Anterior cingulate cortex (tissue), 58 donors: ENCODE measurements at regions not wholly inside any gene's neighbourhood (a gene's known extent, or its start where the extent isn't known, plus 50 kb on each side); places are given as distances from the start of the nearest gene placed in this dataset.

Experiments used
- DNase-seq, 58 donors: peaks; one replicate each; lab custom pipeline; 2025; lab: John Stamatoyannopoulos, UW

DNA sequence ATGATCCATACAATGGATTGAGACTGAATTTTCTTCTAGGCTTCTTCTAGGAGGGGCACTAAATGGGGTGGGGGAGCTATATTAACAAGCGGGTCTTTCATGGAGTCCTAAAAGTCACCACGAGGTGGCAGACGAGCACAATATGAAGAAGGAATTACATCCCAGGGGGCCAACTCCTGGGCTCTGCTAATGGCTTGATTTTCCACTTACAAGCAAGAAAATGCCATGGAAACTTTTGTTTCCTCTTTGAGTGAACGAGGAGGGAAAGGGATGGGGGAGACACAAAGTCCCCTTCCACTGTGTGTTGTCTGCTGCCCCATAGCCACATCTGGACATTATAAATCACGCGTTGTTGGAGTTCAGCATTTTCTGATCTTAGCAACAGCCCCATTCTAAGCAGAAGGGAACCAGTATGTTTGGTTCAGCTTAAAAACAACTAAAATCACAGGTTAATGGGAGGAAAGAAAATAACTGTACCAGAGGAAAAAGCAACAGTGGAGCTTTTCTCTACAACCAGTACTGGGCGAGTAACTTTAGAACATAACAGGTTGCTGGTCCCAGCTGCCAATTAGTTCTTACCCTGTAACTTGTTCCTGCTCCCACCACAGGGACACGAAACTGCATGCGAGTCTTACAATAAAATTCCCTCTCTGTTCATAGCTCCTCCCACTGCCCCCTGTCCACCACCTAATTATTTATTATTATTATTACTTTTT is 285.0 kb upstream of the PARD3B start:
- peak in 47 of 58 donors; percentile 1 to 76 (median 40) for DNase-seq

GRCh38 chr2:204260901-204261300 is 284.4 kb upstream of the PARD3B start:
- DNase-seq = no peak

GRCh38 chr2:204261846-204262245 is 283.4 kb upstream of the PARD3B start:
- peak in 14 of 58 donors; percentile 3 to 26 (median 12) for DNase-seq

- DNase-seq = no peak
Measured at GRCh38 chr2:204264085-204264553, 281.2 kb upstream of the PARD3B start.

DNA sequence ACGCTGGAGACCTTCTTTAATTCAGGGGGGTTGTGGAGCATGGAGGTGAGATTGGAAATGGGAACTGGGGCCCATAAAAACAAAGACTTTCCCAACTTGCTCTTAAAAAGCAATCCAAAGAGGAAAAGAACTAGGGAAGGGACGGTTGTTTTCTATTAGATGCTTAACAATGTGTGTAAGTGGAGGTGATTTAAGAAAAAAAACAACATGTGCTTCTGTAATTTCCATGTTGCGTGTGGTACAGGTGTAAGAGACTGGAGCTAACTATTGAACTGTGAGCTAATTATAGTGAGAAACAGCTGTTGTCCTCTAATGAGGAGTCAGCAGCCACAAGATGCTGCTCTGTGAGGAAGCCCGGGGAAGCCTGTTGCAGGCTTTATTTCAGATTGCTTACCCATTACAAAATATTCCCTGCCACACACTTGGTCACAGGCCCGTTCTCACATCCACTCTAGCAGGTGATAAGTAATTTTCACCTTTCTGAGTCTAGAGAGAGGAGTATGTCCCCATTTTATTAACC is 280.6 kb upstream of the PARD3B start:
- DNase-seq = no peak

DNA sequence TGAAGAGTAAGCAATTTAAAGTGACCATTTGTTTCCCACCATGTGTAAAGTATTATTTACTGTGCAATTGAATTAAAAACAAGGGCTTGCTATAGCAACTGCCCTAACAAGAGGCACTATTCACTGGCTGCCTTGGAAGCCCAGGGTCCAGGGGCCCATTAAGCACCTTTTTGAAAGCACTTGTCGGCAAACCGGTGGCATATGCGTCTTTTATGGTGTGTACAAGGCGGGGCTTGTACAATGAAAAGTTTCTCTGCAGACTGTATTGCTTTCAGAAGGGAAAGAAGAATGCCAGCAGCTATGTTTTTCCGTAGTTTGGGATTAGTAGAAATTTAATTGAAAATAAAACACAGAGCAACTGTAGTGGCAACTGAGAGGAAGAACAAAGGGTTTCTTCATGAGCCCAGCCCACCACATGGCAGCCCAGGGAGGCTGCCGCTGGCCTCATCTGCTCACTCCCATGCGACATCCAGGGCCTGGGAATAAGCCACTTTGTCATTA is 279.5 kb upstream of the PARD3B start:
- peak in 31 of 58 donors; percentile 2 to 70 (median 35) for DNase-seq

DNA sequence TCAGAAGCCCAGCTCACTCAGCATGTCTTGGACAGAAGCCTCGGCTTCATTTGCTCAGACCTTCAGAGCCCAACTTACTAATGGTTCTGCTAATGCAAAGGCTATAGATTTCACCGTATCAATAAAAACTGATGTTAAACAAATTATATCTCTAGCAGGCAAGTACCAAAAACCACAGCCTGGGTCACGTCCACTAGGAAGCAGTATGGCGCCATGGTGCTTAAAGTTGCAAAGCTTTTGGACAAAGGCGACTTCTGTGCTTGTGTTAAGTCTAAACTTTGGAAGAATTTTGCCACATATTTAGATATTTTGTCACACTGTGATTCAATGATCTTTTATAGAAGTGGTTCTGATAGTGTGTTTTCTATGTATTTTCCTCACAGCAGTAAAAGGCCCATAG is 276.8 kb upstream of the PARD3B start:
- peak in 2 of 58 donors; percentile 16 to 33 for DNase-seq

DNA sequence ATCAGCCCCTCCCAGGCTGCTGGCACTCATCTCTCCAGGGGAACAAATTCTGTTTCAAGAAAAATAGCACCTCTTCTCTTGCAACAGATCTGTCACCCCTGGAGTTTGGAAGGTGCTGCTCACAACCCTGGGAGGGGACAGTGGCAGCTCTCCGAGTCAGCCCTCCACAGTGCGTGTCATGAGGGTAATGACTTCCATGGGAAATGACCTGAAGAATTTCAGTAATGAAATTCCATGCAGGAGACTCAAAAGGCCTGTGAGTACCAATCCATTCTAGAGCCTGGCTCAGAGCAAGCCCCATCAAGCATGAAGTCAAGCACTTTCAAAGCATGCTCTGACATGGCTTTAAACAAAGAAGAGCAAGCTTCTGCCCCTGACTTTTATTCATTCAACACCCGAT is 276.3 kb upstream of the PARD3B start:
- DNase-seq = peak in 1 of 58 donors; percentile 6

- DNase-seq = no peak
Measured at GRCh38 chr2:204272089-204272488, 273.2 kb upstream of the PARD3B start.

GRCh38 chr2:204272610-204273287 is 272.5 kb upstream of the PARD3B start:
- DNase-seq = no peak

- DNase-seq = peak in 2 of 58 donors; percentile 36 to 42
Measured at GRCh38 chr2:204274429-204274828, 270.8 kb upstream of the PARD3B start.

DNA sequence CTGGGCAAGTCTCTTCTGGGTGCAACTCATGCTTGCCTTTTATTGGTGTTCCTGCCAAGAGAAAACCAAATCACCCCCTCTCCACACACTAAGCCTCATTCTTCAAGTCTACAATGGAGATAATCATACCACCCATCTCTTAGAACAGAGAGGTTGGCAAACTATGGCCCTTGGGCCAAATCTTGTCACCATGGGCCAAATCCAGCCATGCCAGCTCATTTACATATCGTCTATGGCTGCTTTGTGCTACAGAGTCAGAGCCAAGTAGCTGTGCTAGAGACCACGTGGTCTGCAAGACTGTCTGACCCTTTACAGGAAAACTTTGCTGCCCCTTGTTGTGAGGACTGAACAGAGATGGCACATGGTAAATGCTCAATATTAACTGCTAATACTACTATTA is 270.3 kb upstream of the PARD3B start:
- peak in 52 of 58 donors; percentile 8 to 94 (median 70) for DNase-seq

GRCh38 chr2:204277226-204277625 is 268.0 kb upstream of the PARD3B start:
- DNase-seq = peak in 1 of 58 donors; percentile 16

DNA sequence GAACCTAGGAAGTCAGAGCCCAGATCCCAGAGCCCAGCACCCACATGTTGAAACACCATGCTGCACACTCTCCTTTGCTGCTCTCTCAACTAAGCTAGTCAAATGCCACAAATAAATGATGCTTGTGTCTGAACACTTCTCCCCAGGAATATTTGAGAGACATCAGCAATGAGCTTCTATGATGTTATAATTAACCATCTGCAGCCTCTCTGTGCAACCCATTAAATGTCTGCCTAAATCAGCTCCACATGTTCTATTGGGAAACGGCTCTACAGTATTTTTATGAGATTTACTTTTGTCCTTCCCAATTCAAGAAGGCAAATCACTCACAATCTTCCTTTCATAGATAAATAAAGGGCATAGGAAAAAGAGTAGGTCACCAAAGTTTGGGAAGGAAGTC is 266.8 kb upstream of the PARD3B start:
- no peak for DNase-seq

- DNase-seq = no peak
Measured at GRCh38 chr2:204279819-204280218, 265.5 kb upstream of the PARD3B start.

DNA sequence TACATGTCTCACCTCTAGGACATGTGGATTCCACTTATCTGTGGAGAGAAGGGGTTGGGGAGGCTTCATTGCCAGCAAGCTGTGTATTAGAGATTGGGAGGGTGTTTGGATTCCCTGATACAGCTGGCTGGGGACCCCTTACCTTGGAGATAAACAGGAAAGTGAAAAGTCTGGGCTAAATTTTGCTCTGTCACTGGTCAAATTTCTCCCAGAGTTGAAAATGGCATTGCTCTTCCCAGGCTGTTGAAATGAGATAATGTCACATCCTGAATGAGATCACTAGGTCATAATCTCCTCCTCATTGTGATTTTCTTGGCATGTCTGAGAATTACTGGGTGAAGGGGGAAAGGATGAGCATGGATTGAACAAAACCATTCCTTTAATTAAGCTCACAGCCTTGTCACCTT is 265.0 kb upstream of the PARD3B start:
- no peak for DNase-seq

DNA sequence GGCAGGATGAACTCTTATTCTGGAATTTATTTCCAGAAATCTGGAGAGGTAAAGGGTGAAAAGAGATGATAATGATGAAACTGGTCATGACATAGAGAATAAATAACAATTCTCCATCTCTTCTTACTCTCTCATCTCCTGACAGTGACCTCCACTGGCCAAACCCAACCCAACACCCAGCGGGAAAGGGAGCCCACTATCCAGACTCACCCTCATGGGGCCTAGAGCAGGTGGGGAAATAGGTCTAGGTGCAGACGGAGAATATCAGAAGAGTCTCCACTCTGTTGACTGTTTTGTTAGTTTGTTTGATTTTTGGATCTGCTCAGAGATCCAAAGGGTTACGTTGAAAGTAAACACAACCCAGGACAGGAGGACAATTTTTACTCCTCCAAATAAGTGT is 263.2 kb upstream of the PARD3B start:
- DNase-seq = no peak

- DNase-seq = no peak
Measured at GRCh38 chr2:204282525-204282924, 262.8 kb upstream of the PARD3B start.

DNA sequence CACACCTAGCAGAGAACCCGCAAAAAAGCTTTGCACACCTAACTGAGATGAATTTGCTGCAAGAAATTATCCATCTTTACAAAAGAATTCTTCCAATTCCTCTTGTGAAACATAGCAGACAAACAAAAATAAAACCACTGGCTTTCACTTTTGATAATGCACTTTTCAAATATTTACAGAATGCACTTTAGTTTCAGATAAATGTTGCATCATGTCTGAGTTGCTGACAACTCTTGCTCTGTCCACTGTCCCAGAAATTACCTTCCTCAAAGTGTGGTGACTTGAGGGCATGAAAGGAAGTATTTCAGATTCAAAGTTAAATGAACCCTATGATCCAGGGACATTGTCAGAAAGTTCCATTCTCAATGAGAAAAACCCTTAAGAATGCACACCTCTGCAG is 256.2 kb upstream of the PARD3B start:
- no peak for DNase-seq

DNA sequence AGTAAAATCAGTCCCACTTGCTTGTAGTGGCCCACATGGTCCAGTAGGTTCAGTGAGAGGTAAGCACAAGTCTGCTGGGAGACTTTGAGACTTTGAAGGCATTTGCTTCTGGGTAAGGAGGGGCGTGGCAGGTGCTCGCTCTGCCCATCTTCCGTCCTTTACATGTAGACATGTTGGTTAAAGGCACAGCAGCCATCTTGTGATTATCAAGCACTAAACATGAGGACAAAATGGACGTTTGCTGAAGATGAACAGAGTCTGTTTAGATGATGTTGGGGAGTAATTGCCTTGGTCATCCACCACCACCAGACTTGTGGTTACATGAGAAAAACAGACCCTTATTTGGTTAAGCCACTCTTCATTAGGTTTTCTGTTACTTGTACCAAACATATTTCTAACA is 252.8 kb upstream of the PARD3B start:
- DNase-seq = no peak
